HG03025 (cell line): ENCODE measurements at regions not wholly inside any gene's neighbourhood (a gene's known extent, or its start where the extent isn't known, plus 50 kb on each side); places are given as distances from the start of the nearest gene placed in this dataset.
"Not testable (repeated sequence)": the region's sequence is repeated elsewhere in the genome, so short reads cannot be mapped to it uniquely, and the experiment has no call there.

Experiments used
- ATAC-seq: cut with Tn5 transposase; IDR thresholded peaks from one replicate; pipeline ENCODE4 v1.9.1; 2021; ENCODE audit warnings: mild to moderate bottlenecking, moderate library complexity; ENCODE audit not compliant: unreplicated experiment, low FRiP score

DNA sequence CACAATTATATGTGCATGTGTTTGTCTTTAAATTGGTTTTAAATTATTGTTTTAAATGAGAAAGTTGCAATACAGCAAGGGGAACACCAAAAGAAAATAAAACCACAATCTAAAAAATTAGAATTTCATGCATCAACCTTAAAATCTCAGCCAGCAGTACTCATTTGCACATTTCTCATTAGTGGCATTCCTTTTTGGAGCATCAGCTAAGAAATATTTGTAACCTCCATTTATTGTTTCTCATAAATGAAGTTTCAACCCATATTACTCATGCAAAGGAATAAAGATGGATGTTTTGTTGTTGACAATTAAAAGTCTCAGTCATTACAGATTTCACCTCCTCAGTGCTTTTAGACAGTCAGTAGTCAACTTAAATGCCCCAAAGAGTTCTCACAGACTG lies 160.1 kb downstream of the TBX15 start:
- no peak for ATAC-seq

DNA sequence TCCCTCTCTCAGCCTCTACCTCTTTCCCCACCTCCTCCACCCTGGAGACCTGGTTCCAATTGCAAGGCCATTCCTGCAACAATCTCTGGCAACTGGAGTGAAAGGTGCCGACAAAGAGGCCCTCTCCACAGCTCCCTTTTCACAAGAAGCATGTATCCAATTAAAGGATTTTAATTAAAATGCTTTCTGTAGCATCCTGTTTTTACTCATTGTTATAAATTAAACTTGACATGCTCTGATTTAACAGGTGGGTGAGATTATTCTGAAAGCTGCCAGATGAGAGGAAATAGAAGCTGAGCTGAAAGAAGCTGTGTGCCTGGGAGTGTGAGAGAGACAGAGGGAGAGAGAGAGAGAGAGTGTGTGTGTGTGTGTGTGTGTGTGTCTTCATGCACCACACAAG lies 160.5 kb downstream of the TBX15 start:
- no peak for ATAC-seq

DNA sequence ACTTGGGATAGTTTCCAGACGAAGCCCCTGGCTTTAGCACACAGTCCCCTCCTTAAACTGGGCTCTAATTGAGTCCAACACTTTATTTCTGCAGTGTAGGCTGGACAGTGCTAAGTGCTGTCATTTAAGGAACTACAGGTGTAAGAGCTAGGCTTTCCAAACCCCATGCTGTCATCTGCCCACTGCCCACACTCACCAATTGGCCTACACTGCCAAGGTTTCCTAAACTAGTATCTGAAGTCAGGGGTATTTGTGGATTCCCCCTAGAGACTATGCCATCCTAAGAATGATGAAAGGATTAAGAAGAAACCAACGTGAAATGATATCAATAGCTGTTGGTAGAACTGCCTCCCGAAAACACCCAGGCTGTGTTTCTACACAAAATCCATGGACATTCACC lies 160.9 kb downstream of the TBX15 start:
- ATAC-seq, result no peak

DNA sequence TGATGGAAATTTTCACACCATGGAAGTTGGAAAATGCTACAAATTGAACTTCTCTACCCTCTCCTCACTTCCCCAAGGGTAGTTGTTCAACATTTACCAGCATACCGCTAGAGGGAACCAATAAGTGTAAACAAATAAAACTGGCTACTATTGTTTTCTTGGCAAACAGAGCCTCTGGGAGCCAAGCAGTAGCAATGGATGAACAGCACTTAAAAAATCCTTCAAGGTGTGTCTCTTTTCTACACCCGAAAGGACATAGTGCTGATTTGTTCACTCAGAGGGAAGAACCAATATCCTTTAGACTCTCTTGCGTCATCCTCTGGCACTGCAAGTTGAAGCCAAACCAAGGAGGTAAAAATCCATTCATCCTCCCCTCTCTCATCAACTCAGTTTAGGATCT lies 161.5 kb downstream of the TBX15 start:
- no peak for ATAC-seq

DNA sequence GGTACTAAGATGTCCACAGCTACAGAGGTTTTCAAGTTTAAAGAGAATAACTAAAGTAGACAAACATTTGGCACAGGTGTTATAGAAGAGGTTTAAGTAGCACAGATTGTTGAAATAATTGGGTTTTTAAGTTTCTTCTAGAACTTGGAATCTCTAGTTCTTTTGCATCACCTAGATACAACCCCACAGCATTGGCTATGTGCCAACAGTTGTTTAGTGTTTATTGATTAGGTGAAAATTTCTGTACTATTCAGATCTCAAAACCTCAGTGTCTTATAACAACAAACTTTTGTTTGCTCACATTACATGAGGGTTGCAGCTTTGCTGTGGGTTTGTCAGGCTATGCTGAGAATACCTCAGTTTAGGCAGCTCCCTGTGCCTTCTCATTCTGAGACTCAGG lies 162.5 kb downstream of the TBX15 start:
- no peak for ATAC-seq

DNA sequence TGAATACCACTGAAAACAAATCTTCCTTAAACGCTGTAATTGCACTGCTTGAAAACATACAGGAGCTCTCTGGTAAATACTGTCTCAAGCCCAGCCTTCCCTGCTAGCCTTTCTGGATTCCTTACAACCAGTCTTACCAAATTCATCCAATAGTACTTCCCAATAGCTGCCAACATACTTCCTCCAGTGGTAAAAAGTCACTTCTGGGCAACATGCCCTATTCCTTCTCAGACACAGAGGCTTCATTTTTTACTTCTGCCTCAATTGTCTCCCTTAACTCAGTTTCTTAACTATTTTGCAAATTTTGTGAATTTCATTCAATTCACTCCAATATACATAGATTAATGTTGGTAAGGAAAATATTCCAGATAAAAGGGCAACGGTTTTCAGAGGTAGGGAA lies 166.3 kb downstream of the TBX15 start:
- no peak for ATAC-seq

DNA sequence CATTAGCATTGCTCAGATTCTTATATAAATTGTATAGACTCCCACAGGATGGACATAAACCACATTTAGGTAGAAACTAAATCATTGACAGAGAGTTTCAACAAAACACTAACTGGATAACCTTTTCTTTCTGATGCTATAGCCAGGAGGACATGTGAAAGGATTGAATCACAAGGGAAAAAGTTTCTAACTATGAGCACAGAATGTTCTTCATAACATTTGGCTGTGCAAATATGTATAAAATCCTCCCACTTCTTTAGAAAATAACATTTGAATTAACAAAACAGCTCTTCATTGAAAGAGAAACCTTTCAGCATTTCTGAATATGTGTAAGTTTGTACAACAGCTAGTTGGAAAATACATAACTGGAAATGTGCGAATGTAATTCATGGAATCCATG lies 167.3 kb downstream of the TBX15 start:
- ATAC-seq, result no peak

DNA sequence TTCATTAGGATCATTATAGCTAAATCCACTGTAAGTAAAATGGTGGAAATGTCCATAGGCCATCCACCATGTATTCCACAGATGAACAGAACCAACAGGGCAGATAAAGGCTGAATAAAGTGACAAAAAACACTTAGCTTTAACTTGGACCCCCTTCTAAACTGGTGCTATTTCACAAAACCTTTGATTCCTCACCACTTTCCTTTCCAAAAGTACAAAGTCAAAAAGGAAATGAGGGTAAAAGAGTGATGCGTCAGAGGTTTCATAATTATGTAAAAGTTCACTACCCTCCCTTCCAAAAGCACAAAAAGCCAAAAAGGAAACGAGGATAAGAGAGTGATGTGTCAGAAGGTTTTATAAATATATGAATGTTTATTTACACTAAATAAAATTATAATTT lies 172.2 kb downstream of the TBX15 start:
- ATAC-seq, result no peak

DNA sequence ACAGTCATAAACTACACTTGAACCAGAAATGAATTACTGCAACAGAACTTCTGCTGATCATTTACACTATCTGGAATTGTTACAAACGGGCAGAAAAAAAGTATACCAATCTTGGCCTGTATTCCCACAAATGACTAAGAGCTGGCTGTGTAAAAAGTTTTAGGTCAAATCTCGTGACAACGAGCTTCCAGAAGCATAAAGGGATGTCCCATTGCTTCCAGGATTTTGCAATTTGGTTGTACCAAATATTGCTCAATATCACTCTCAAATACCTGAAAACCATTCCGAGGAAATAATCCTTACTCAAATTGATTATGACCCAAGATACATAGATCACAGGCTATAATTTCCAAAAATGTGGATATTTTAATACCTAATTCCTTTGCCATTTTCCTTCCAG lies 175.6 kb downstream of the TBX15 start:
- ATAC-seq, result no peak

DNA sequence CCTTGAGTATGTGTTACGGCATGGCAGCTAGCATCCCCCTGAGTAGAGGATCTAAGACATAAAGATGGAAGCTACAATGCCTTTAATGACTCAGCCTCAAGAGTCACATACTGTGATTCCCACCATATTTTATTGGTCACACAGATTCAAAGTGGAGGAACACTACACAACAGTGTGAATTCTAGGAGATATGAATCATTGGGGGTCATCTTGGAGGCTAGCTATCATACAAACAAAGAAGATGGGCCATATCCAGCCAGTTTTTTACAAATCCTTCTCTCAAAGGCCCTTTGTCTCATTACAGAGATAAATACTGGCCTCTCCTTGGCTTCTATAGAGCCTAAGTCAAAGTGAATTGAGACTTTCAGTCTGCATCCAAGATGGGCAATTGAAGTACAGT lies 177.0 kb downstream of the TBX15 start:
- ATAC-seq, result no peak

DNA sequence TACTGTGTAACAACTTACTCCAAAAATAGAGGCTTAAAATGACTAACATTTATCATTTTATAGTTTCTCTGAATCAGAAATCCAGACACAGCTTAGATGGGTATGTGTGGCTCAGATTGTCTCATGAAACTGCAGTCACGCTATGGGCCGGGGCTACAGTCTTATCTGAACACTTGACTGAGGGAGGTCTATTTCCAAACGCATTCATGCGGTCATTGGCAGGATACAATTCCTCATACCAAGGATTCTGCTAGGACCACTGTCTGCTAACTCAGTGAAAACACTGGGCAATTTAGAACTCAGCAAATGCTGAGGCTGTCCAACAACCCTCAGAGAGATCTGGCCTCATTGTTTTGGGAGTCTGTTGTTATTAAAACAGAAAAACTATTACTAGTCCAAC lies 178.6 kb downstream of the TBX15 start:
- ATAC-seq, result no peak

DNA sequence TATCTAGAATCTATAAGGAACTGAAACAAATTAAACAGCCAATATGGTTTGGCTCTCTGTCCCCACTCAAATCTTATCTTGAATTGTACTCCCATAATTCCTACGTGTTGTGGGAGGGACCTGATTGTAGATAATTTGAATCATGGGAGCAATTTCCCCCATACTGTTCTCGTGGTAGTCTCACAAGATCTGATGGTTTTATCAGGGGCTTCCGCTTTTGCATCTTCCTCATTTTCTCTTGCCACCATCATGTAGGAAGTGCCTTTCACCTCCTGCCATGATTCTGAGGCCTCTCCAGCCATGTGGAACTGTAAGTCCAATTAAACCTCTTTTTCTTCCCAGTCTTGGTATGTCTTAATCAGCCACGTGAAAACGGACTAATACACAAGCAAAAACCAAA lies 185.0 kb downstream of the TBX15 start:
- not testable (repeated sequence) for ATAC-seq

DNA sequence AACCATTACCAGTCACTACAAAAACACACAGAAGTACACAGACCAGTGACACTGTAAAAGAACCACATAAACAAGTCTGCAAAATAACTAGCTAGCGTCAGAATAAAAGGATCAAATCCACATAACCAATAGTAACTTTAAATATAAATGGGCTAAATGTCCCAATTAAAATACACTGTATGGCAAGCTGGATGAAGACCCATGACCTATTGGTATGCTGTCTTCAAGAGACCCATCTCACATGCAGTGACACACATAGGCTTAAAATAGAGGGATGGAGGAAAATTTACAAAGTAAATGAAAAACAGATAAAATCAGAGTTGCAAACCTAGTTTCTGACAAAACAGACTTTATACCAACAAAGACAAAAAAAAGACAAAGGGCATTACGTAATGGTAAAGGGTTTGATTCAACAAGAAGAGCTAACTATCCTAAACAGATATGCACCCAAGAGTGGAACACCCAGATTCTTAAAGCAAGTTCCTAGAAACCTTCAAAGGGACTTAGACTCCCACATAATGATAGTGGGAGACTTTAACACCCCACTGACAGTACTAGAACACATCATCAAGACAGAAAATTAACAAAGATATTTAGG lies 196.9 kb downstream of the TBX15 start:
- ATAC-seq, result no peak

DNA sequence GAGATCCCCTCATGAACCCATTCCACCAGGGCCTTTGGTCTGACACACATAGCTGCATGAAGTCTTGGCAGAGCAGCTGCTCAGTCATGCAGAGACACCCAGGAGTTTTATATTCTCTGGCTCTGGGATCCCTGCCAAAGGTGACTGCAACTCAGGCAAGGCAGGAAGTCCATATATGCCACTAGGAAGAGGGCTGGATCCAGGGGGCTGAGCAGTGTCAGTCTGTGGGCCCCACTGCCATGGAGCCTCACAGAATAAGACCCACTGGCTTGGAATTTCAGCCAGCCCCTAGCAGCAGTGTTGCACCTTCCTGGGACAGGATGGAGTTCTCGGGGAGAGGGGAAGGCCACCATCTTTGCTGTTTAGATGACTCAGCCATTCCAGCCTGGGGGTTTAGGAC lies 199.7 kb downstream of the TBX15 start:
- ATAC-seq, result no peak

DNA sequence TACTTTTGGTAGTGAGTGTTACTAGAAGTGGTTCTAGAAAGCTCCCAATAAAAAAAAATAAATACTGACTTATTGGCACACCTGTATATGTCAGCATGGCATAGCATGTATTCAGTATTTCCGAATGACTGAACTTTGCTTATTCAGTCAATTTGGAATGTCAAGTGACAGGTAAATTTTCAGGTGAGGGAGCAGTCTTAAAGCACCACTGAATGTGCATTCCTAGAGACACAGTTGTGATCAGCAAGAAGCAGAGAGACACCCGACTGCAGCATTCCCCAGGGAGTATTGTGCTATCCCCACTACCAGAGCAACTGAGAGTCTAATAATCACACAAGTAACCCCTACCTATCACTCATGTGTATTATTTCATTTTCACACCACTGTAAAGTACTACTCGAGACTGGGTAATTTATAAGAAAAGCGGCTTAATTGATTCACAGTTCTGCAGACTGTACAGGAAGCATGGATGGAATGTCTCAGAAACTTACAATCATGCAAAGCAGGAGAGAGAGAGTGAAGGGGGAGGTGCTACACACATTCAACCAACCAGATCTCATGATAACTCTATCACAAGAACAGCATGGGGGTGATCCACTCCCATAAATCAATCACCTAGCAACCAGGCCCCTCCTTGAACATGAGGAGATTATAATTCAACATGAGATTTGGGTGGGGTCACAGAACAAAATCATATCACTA lies 201.5 kb downstream of the TBX15 start:
- ATAC-seq, result no peak

DNA sequence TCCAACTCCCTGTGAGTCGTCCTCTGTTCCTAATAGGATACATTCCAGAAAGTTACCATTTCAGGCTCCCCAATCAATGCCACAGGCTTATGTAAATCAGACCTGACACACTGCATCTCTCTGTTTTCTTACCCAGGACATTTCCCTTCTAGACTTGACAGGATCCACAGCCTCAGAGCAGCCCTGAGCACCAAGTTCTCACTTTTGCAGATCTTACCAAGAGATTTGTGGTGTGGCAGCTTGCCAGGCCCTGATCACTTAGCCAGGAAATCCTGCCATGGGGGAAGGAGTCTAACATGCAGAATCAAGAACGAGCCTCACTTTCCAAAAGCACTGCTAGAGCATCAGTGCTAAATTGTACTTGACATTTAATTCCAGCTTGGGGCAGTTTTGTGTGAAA lies 202.9 kb downstream of the TBX15 start:
- ATAC-seq, result no peak

DNA sequence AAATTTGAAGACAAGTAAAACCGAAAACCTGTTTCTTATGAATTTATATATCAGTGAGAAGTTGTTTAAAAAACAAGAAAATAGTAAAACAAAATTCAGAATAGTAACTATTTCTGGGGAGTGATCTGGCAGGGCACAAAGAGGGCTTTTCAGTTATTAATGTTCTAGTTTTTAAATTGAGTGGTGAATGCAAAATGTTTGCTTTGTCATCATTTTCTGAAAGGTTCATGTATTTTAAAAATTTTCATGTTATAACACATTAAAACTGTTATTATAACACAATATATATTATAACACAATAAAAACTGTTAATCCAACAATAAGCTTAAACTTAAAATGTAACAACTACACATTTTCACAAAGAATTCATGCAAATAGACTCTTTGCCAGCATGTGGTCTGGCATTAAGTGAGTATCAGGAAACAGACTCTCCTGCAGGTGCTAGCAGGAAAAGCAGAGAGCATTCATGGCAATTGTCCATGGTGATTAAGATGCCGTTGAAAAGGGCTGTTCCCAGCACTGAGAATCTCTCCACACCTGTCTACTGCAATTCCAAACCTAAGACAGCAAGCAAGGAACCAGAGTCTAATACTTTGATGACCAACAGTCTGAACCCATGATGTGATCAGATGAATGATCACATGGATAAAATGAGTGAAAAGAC lies 204.9 kb downstream of the TBX15 start:
- ATAC-seq, result no peak

DNA sequence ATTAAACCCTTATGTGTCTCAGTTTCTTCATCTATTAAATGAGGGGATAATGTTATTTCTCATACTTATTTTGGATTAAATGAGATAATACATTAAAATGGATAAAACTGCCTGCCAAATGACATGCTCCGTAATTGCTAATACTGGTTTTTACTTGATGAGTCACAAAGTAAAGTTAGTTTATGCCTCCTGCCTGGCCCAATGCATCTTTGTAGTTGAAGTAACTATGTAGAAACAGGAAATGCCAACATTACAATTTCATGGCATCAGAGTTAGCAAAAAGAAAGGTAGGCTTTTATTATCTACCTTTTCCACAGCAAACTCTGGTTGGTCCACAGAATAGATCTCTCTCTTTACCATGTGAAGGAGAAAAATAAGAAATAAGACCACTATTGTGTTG lies 214.5 kb downstream of the TBX15 start:
- ATAC-seq, result no peak

DNA sequence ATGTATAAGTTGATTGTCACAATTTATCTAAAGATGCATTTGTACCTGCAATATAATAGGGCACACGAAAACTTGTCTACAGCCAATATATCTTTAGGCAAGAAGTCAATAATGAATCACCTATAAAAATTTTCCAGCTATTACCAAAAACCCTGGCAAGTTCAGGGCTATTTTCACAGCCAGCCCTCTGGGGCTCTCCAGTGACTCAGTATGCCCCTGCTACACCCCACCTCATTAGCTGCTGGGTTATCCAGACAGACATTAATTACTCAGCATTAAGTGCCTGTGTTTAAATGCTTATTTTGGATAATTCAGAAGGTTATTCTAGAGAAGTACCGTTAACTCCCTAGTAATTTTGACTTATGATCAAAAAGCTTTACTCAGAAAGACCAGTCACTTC lies 220.2 kb downstream of the TBX15 start:
- ATAC-seq, result no peak

DNA sequence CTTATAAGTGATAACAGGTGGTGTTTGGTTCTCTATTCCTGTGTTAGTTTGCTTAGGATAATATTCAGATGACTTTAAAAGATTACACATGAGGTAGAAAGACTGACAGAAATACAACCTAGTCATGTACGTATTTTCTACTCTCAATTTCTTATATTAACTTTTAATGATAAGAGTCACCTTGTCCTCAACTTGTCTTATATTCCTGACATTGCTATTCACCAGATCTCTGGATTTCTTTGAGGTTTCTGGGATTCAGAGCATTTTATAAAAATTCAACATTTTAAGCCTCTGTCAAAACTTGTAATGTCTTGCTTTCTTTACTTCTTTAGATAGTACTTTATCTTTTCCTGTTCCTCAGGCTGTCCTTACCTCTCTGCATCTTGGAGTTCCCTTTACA lies 234.2 kb downstream of the TBX15 start:
- ATAC-seq, result no peak

DNA sequence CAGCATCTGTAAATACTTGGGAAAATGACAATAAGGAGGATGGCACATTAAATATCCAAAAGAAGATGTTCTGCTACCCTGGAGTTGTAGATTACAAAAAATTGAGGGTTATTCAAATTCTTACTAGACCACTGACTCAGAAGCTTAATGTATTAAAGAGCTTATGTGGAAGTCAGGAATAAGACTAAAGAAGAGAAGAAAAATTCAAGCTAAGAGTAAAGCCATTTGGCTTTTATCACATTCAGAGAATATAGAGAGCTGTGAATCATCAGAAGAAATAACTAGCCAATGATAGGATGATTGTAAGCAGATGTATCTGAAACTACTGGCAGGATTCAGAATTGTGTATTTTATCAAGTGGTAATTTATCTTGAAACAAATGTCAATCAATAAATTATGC lies 237.0 kb downstream of the TBX15 start:
- no peak for ATAC-seq

DNA sequence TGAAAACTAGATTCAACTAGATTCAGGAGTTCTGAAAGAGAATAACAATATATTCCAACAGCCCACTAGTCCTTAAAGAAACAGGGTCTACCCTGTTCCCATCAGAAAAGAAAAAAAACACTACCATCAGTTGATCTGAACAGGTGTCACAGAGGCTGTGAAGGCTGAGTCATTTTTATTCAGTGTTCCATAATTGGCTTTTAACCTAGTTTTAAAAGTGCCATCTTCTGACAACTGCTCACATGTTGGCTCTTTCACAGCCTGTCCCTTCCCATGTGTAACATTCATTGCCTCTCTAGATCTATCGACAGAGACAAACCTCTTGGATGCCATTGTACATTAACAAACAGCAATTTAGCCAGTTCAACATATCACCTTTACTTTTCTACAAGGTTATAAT lies 243.7 kb downstream of the TBX15 start:
- ATAC-seq, result no peak
